ENCODE measurements at regions not wholly inside any gene's neighbourhood (a gene's known extent, or its start where the extent isn't known, plus 50 kb on each side); places are given as distances from the start of the nearest gene placed in this dataset.

DNA sequence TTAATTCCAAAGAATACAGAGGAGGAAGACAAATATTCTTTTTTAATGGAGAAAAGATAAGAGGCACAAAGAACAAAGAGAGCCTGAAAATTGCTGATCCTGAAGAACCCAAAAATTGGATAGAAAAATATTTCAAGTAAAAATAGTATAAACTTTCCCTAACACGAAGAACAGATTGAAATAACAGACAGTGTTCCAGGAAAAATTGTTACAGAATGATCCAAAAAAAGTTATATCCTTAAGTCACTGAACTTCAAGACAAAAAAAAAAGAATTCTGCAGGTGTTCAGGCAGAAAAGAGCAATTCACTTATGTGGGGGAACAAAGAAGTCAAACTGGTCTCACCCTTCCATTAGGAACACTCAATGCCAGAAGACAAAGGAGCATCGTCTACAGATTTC, 160.2 kb downstream of the KLF12 start:
- H3K4me1 ChIP-seq (ENCODE audit: insufficient read depth): no peaks in the 10 kb centered on the region

DNA sequence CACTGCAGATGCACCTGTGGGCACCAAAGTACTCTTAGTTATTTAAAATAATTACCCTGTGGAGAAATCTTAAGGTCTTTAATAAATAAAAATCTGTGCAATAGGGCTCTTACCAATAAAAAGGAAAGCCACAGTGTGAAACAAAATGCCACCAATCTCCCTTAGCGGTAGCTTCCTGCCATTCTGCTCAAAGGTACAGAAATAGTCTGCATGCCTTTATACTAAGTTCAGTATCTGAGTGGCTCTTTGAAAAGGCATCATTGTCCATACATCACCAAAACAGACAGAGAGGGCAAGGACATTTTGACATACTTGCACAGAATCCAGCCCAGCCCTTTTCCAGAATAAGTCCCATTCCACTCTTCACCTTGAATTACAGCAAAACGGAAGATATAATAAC, 161.0 kb downstream of the KLF12 start:
- H3K4me2 ChIP-seq: no peak overlapping the region
- H3K27ac ChIP-seq: no peak overlapping the region
- H4K20me1 ChIP-seq (ENCODE audit: insufficient read depth, poor library complexity, severe bottlenecking): no peaks in the 10 kb centered on the region
- no peak overlapping the region for H2AFZ ChIP-seq
- H3K4me1 ChIP-seq (ENCODE audit: insufficient read depth): no peaks in the 10 kb centered on the region
- no peaks in the 10 kb centered on the region for H3K9me3 ChIP-seq (ENCODE audit: low read depth)
- H3K9me2 ChIP-seq (replicated peaks; ENCODE audit: insufficient read depth): no peaks in the 10 kb centered on the region
- H3K27me3 ChIP-seq: no peaks in the 10 kb centered on the region
- no peak for DNase-seq (ENCODE audit: low spot score)
- H3K36me3 ChIP-seq (replicated peaks; ENCODE audit: insufficient read depth, low read depth): no peaks in the 10 kb centered on the region
- peaks cover 57% of the 10 kb centered on the region for H3K79me2 ChIP-seq
- WGBS (ENCODE audit: low lambda C conversion rate, missing lambda C conversion rate): 100% methylated on average over 2 of the region's 2 CpGs
- H3K4me3 ChIP-seq: no peak overlapping the region
- TF ChIP-seq, protein P1, sequence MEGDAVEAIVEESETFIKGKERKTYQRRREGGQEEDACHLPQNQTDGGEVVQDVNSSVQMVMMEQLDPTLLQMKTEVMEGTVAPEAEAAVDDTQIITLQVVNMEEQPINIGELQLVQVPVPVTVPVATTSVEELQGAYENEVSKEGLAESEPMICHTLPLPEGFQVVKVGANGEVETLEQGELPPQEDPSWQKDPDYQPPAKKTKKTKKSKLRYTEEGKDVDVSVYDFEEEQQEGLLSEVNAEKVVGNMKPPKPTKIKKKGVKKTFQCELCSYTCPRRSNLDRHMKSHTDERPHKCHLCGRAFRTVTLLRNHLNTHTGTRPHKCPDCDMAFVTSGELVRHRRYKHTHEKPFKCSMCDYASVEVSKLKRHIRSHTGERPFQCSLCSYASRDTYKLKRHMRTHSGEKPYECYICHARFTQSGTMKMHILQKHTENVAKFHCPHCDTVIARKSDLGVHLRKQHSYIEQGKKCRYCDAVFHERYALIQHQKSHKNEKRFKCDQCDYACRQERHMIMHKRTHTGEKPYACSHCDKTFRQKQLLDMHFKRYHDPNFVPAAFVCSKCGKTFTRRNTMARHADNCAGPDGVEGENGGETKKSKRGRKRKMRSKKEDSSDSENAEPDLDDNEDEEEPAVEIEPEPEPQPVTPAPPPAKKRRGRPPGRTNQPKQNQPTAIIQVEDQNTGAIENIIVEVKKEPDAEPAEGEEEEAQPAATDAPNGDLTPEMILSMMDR (IDR thresholded peaks at IDR 0.05; ENCODE audit: poor library complexity): no peak
- no peak for TF ChIP-seq EZH2phosphoT487 (IDR thresholded peaks at IDR 0.05; ENCODE audit: low read depth, severe bottlenecking, unreplicated experiment)
- no peak for TF ChIP-seq EZH2 (IDR thresholded peaks at IDR 0.05; ENCODE audit: borderline replicate concordance)

More for the DNA sequence above, 160.2 kb downstream of the KLF12 start:
- no peaks in the 10 kb centered on the region for H3K9me2 ChIP-seq (replicated peaks; ENCODE audit: insufficient read depth)
- TF ChIP-seq EZH2 (IDR thresholded peaks at IDR 0.05; ENCODE audit: borderline replicate concordance) (no peak), EZH2phosphoT487 (IDR thresholded peaks at IDR 0.05; ENCODE audit: low read depth, severe bottlenecking, unreplicated experiment) (no peak)
- TF ChIP-seq, protein P1 (IDR thresholded peaks at IDR 0.05; ENCODE audit: poor library complexity): no peak
- H2AFZ ChIP-seq: no peak overlapping the region
- no peaks in the 10 kb centered on the region for H4K20me1 ChIP-seq (ENCODE audit: insufficient read depth, poor library complexity, severe bottlenecking)
- DNase-seq (ENCODE audit: low spot score): no peak
- H3K9me3 ChIP-seq (ENCODE audit: low read depth): no peaks in the 10 kb centered on the region
- H3K79me2 ChIP-seq: peaks cover 59% of the 10 kb centered on the region
- no peak overlapping the region for H3K4me3 ChIP-seq
- H3K4me2 ChIP-seq: no peak overlapping the region
- no peak overlapping the region for H3K27ac ChIP-seq
- WGBS (ENCODE audit: low lambda C conversion rate, missing lambda C conversion rate): 96% methylated on average over 2 of the region's 2 CpGs
- no peaks in the 10 kb centered on the region for H3K27me3 ChIP-seq
- no peaks in the 10 kb centered on the region for H3K36me3 ChIP-seq (replicated peaks; ENCODE audit: insufficient read depth, low read depth)

DNA sequence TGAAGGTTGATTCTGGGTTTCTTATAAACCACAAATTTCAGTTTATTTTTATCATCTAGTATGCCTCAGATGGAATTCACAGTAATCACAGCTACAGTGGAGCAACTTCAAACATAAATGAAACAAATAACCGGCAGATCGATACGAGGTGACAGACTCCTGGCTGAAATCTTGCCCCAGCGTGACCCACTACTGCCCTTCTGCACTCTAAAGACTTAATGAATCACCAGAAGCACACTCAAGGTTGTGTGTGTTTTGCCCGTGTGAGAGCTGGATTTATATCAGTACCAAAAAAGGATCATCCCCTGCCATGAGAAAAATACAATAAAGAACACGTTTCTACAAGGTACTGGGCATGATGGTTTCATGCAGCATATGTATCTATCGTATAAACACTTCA, 161.7 kb downstream of the KLF12 start:
- Histone ChIP-seq H3K4me3 (no peak overlapping the region), H3K4me1 (ENCODE audit: insufficient read depth) (no peaks in the 10 kb centered on the region), H3K9me3 (ENCODE audit: low read depth) (no peaks in the 10 kb centered on the region), H3K36me3 (replicated peaks; ENCODE audit: insufficient read depth, low read depth) (no peaks in the 10 kb centered on the region), H3K27ac (no peak overlapping the region), H4K20me1 (ENCODE audit: insufficient read depth, poor library complexity, severe bottlenecking) (no peaks in the 10 kb centered on the region), H3K9me2 (replicated peaks; ENCODE audit: insufficient read depth) (no peaks in the 10 kb centered on the region), H3K27me3 (no peaks in the 10 kb centered on the region), H3K4me2 (no peak overlapping the region), H2AFZ (no peak overlapping the region), H3K79me2 (peaks cover 62% of the 10 kb centered on the region)
- no peak for TF ChIP-seq EZH2 (IDR thresholded peaks at IDR 0.05; ENCODE audit: borderline replicate concordance)
- TF ChIP-seq, protein P1 (IDR thresholded peaks at IDR 0.05; ENCODE audit: poor library complexity): no peak
- no peak for TF ChIP-seq EZH2phosphoT487 (IDR thresholded peaks at IDR 0.05; ENCODE audit: low read depth, severe bottlenecking, unreplicated experiment)
- no peak for DNase-seq (ENCODE audit: low spot score)
- WGBS (ENCODE audit: low lambda C conversion rate, missing lambda C conversion rate): 89% methylated on average over 7 of the region's 7 CpGs

DNA sequence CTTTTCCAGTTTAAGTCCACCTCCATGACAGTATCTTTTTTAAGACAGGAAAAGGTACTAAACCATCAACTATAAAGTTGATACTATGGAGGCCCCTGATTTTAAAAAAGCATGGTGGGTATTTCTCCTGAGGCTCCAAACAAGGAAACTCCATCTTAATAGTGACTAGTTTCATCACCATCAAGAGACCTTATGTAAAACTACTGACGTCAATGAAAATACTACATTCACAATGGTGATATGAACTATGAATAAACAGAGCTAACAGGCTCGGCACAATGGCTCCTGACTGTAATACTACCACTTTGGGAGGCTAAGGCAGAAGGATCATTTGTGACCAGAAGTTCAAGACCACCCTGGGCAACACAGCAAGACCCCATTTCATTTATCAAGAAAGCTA, 162.7 kb downstream of the KLF12 start:
- TF ChIP-seq EZH2 (IDR thresholded peaks at IDR 0.05; ENCODE audit: borderline replicate concordance) (no peak), EZH2phosphoT487 (IDR thresholded peaks at IDR 0.05; ENCODE audit: low read depth, severe bottlenecking, unreplicated experiment) (no peak)
- TF ChIP-seq, protein P1 (IDR thresholded peaks at IDR 0.05; ENCODE audit: poor library complexity): no peak
- no peaks in the 10 kb centered on the region for H3K9me3 ChIP-seq (ENCODE audit: low read depth)
- DNase-seq (ENCODE audit: low spot score): no peak
- H3K9me2 ChIP-seq (replicated peaks; ENCODE audit: insufficient read depth): no peaks in the 10 kb centered on the region
- no peak overlapping the region for H3K4me3 ChIP-seq
- H3K36me3 ChIP-seq (replicated peaks; ENCODE audit: insufficient read depth, low read depth): no peaks in the 10 kb centered on the region
- H3K4me1 ChIP-seq (ENCODE audit: insufficient read depth): no peaks in the 10 kb centered on the region
- 92% methylated on average over 2 of the region's 2 CpGs for WGBS (ENCODE audit: low lambda C conversion rate, missing lambda C conversion rate)
- H3K27ac ChIP-seq: no peak overlapping the region
- no peak overlapping the region for H3K4me2 ChIP-seq
- peaks cover 63% of the 10 kb centered on the region for H3K79me2 ChIP-seq
- H3K27me3 ChIP-seq: no peaks in the 10 kb centered on the region
- H2AFZ ChIP-seq: no peak overlapping the region
- H4K20me1 ChIP-seq (ENCODE audit: insufficient read depth, poor library complexity, severe bottlenecking): no peaks in the 10 kb centered on the region

All from hepatocyte (in vitro differentiated cells).